Esophagus squamous epithelium (tissue), 5 donors: ENCODE measurements at regions not wholly inside any gene's neighbourhood (a gene's known extent, or its start where the extent isn't known, plus 50 kb on each side); places are given as distances from the start of the nearest gene placed in this dataset.

Source experiments
- DNase-seq: peaks from one replicate; lab custom pipeline; 2025; lab: John Stamatoyannopoulos, UW
- H3K27ac ChIP-seq, 4 donors: fragments of 200-600 bp; sonication (generic); one replicate each; pipeline ENCODE4 v1.5.1; 2016 to 2019; ENCODE audit warnings: mild to moderate bottlenecking in 1 of 4
- H3K27me3 ChIP-seq, 4 donors: fragments of 200-600 bp; sonication (generic); 1 replicate in 3 of 4; 2 replicates in 1 of 4; pipeline versions ENCODE4 v1.5.1 to v1.6.0; 2017 to 2021; ENCODE audit warnings: antibody characterized with exemption in 1 of 4
- H3K36me3 ChIP-seq, 3 donors: fragments of 200-600 bp; sonication (generic); one replicate each; pipeline ENCODE4 v1.5.1; 2016 to 2019
- H3K4me1 ChIP-seq, 3 donors: fragments of 200-600 bp; sonication (generic); one replicate each; pipeline ENCODE4 v1.5.1; 2017 to 2019
- H3K4me3 ChIP-seq, 4 donors: fragments of 200-600 bp; sonication (generic); 1 replicate in 3 of 4; 2 replicates in 1 of 4; pipeline ENCODE4 v1.5.1; 2016 to 2019; ENCODE audit warnings: mild to moderate bottlenecking in 2 of 4, moderate library complexity in 1 of 4
- H3K9me3 ChIP-seq, 3 donors: fragments of 200-600 bp; sonication (generic); one replicate each; pipeline ENCODE4 v1.5.1; 2016 to 2019
- POLR2A ChIP-seq, 4 donors: fragments of 450-650 bp; IDR thresholded peaks; one replicate each; pipeline ENCODE4 v1.6.1; 2017; ENCODE audit warnings: antibody characterized with exemption in 4 of 4, mild to moderate bottlenecking in 4 of 4, moderate library complexity in 3 of 4
- WGBS, 2 donors: methylation state at CpG; one replicate each; pipeline ENCODE4 v1.1.5; 2018; 5-methylcytosine and 5-hydroxymethylcytosine counted together
- intact Hi-C: fragments of 100-400 bp; cut with DNase I; formaldehyde crosslinking; loops from one replicate; pipeline ENCODE4 v1.15.0; 2022
- TF ChIP-seq, protein P1 (sequence below), 6 experiments: fragments of 450-650 bp in 4 of 6; fragments of 200-600 bp in 2 of 6; sonication (generic) in 2 of 6; IDR thresholded peaks; one replicate each; pipeline ENCODE4 v1.5.1; 2016 to 2019; ENCODE audit warnings: antibody characterized with exemption in 6 of 6, mild to moderate bottlenecking in 4 of 6, moderate library complexity in 4 of 6
- donor health status: DM: yes; HTN: yes; CAD: no.

DNA sequence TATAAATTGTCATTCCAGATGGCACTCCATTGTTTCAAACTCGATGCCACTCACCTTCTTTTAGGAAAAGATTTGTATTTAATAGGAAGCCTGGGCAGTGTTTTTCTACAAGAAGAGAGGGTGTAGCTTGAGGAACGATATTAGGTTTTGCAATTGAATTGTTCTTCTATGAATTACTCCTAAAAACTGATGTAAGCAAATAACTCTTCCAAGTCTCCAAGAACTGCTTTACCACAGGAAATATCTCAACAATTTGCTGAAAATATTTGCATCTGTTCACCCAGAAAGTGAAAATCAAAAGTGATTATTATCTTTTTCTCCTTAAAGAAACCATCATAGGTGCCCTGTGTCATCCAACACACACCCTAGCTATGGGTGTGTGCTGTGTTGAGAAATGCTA lies 261.3 kb upstream of the MEOX2 start:
- Histone ChIP-seq H3K27ac (no peak overlapping the region), H3K4me3 (no peak overlapping the region), H3K9me3 (no peaks in the 10 kb centered on the region), H3K4me1 (no peaks in the 10 kb centered on the region), H3K27me3 (no peaks in the 10 kb centered on the region), H3K36me3 (no peaks in the 10 kb centered on the region)
- no peak for DNase-seq
- 48 to 65% methylated on average over 2 of the region's 2 CpGs for WGBS, 2 donors
- TF ChIP-seq POLR2A (IDR thresholded peaks at IDR 0.05): no peak
- TF ChIP-seq, protein P1, sequence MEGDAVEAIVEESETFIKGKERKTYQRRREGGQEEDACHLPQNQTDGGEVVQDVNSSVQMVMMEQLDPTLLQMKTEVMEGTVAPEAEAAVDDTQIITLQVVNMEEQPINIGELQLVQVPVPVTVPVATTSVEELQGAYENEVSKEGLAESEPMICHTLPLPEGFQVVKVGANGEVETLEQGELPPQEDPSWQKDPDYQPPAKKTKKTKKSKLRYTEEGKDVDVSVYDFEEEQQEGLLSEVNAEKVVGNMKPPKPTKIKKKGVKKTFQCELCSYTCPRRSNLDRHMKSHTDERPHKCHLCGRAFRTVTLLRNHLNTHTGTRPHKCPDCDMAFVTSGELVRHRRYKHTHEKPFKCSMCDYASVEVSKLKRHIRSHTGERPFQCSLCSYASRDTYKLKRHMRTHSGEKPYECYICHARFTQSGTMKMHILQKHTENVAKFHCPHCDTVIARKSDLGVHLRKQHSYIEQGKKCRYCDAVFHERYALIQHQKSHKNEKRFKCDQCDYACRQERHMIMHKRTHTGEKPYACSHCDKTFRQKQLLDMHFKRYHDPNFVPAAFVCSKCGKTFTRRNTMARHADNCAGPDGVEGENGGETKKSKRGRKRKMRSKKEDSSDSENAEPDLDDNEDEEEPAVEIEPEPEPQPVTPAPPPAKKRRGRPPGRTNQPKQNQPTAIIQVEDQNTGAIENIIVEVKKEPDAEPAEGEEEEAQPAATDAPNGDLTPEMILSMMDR (IDR thresholded peaks at IDR 0.05): no peak
- intact Hi-C loops: no loop called here

DNA sequence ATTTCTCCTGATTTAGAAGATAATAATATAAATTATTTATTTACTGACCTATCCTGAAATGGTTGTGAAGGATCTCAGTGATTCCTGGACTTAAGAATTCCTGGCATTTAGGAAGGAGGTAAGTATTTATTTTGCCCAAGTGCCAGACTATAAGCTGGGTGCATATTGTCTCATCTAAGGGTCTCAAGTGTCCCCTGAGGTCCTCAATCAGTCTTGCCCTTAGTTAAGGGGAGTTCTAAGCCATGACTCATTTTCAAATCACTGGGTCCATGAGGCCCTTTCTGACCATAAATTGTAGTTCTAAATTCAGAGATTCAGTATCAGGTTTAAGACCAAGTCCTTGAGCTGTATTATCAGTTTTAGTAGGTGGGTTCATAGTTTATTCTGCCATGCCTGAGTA lies 251.6 kb upstream of the MEOX2 start:
- H3K27ac ChIP-seq: no peak overlapping the region
- peaks cover 0 to 5% (median 0%) of the 10 kb centered on the region in 3 donors for H3K9me3 ChIP-seq
- H3K27me3 ChIP-seq: no peaks in the 10 kb centered on the region
- intact Hi-C loops: no loop called here
- H3K36me3 ChIP-seq: no peaks in the 10 kb centered on the region
- no peak overlapping the region for H3K4me3 ChIP-seq
- no peaks in the 10 kb centered on the region for H3K4me1 ChIP-seq
- no peak for TF ChIP-seq POLR2A (IDR thresholded peaks at IDR 0.05)
- TF ChIP-seq, protein P1 (IDR thresholded peaks at IDR 0.05): no peak
- DNase-seq: no peak

DNA sequence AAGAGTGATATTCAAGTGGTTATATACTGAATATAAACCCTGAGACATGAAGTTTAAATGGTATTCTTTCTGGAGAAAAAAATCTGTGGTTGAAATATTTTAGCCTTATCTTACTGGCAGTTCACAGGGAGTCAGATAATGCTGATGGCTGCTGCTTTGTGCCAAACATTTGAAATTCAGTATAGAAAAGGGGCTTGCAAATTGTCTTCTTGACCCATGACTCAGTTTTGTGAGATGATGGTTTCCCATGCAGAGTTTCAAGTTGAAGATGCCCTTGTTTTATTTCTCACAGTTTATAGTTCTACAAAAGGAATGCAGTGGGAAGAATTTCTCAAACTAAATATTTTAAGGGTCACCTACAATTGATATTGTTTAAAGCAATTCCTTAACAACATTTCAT lies 251.1 kb upstream of the MEOX2 start:
- intact Hi-C loops: no loop called here
- Histone ChIP-seq H3K27me3 (no peaks in the 10 kb centered on the region), H3K4me3 (no peak overlapping the region), H3K36me3 (no peaks in the 10 kb centered on the region), H3K4me1 (no peaks in the 10 kb centered on the region), H3K27ac (no peak overlapping the region), H3K9me3 (peaks cover 0 to 5% (median 0%) of the 10 kb centered on the region in 3 donors)
- TF ChIP-seq, protein P1 (IDR thresholded peaks at IDR 0.05): no peak
- TF ChIP-seq POLR2A (IDR thresholded peaks at IDR 0.05): no peak
- no peak for DNase-seq

DNA sequence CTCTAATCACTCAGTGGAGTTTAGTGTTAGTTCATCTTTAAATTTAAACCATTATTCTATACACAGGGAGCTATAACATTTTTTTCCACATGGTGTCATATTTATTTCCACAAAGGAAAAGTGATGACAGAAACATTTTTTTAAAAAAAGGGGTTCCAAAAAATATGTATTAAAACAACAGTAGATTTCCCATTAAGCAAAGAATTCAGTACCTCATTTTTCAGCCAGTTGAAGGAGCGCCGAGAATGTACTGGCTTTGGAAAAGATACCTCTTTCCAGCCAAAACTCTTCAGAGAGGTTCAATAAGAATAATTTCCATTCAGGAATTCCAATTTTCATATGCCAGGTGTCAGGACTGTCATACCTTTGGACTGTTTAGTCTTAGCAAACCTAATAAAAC lies 250.5 kb upstream of the MEOX2 start:
- H3K27me3 ChIP-seq: no peaks in the 10 kb centered on the region
- no peak for DNase-seq
- no peaks in the 10 kb centered on the region for H3K4me1 ChIP-seq
- no peaks in the 10 kb centered on the region for H3K36me3 ChIP-seq
- no peak for TF ChIP-seq POLR2A (IDR thresholded peaks at IDR 0.05)
- TF ChIP-seq, protein P1 (IDR thresholded peaks at IDR 0.05): no peak
- 72 to 88% methylated on average over 2 of the region's 2 CpGs for WGBS, 2 donors
- intact Hi-C loops: no loop called here
- no peak overlapping the region for H3K4me3 ChIP-seq
- H3K9me3 ChIP-seq: peaks cover 0 to 5% (median 0%) of the 10 kb centered on the region in 3 donors
- H3K27ac ChIP-seq: no peak overlapping the region

DNA sequence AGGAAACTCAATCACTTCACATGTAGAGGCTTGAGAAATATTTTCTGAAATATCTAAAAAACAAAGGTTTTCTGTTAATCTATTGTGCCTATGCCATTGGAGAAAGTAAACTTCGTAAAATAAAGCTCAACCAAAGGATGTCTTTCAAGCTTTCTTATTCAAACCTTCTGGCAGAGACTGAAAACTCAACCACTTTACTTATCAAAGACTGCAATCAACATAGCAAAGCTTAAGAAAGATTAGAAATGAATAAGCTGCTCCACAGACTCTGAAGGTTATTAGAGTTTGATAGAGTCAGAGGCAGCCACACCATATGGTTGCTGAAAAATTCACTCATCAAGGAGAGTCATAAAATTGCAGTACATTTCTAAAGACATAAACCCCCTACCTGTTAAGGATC lies 245.8 kb upstream of the MEOX2 start:
- Histone ChIP-seq H3K27ac (no peak overlapping the region), H3K27me3 (no peaks in the 10 kb centered on the region), H3K4me1 (no peaks in the 10 kb centered on the region), H3K4me3 (no peak overlapping the region), H3K9me3 (no peaks in the 10 kb centered on the region), H3K36me3 (no peaks in the 10 kb centered on the region)
- TF ChIP-seq POLR2A (IDR thresholded peaks at IDR 0.05): no peak
- TF ChIP-seq, protein P1 (IDR thresholded peaks at IDR 0.05): no peak
- no peak for DNase-seq
- WGBS, 2 donors: 44 to 50% methylated on average over 1 of the region's 1 CpG
- intact Hi-C loops: no loop called here
